ENCODE measurements at regions not wholly inside any gene's neighbourhood (a gene's known extent, or its start where the extent isn't known, plus 50 kb on each side); places are given as distances from the start of the nearest gene placed in this dataset.

DNA sequence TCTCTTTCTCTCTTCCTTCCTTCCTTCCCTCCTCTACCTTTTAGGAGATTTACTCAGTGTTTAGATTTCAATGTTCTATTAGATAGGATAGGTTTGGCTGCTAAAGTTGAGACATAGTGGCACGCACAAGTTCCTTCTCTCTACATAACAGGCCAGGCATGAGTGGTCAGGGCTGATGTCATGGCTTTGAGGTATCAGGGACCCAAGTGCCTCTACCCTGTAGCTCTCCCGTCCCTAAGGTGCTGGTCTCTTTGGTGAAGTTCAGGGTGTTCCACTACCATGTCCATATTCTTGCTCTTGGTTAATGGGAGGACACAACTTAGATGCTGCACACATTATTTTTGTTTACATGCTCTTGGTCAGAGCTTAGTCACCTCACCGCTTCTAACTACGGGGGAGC is 245.3 kb downstream of the QKI start:
- peaks cover 18% of the 10 kb centered on the region for H3K4me1 Mint-ChIP-seq (ENCODE audit: low read depth)
- H3K36me3 Mint-ChIP-seq (ENCODE audit: low read depth), result no peaks in the 10 kb centered on the region
- no peaks in the 10 kb centered on the region for H3K9me3 Mint-ChIP-seq
- no peak overlapping the region for H3K27ac Mint-ChIP-seq
- no peak overlapping the region for H3K4me3 Mint-ChIP-seq
- peaks cover 26% of the 10 kb centered on the region for H3K27me3 Mint-ChIP-seq

DNA sequence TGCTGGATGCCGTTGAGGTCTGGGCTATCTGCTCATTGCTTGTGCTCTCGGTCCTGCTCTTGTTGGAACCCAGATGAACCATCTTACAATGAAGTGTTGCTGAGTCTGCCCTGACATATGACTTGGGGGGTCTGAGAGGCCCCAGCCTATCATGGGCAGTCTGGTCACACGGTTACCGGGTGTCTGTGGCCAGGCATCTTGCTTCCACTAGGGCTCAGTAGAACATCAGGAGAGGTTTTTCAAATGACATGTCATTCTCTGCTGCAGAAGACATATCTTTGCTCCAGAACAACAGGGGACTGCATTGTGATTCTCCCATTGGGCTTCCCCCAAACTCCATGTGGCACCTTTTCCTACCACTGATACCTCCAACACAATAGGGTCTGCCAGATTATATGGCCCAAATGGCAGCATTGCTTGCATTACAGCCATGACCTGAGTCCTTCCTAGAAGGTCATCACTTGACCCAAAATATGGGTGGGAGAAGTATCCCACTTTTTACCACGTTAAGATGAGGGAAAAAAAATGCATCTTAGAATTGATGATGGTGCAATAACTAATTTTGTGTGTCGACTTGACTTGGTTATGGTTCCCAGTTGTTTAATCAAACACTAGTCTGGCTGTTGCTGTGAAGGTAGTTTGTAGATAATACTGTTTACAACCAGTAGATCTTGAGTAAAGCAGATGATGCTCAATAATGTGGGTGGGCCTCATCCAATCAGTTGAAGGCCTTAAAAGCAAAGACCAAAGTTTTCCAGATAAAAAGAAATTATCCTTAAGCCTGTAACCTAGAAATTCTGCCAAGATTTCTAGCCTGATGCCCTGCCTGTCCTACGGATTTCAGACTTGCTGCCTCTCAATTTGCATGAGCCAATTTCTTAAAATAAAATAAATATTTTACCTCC is 241.0 kb downstream of the QKI start:
- Mint-ChIP-seq H3K27ac (no peak overlapping the region), H3K27me3 (peaks cover 19% of the 10 kb centered on the region), H3K36me3 (ENCODE audit: low read depth) (no peaks in the 10 kb centered on the region), H3K9me3 (no peaks in the 10 kb centered on the region), H3K4me1 (ENCODE audit: low read depth) (peaks cover 5% of the 10 kb centered on the region), H3K4me3 (no peak overlapping the region)

DNA sequence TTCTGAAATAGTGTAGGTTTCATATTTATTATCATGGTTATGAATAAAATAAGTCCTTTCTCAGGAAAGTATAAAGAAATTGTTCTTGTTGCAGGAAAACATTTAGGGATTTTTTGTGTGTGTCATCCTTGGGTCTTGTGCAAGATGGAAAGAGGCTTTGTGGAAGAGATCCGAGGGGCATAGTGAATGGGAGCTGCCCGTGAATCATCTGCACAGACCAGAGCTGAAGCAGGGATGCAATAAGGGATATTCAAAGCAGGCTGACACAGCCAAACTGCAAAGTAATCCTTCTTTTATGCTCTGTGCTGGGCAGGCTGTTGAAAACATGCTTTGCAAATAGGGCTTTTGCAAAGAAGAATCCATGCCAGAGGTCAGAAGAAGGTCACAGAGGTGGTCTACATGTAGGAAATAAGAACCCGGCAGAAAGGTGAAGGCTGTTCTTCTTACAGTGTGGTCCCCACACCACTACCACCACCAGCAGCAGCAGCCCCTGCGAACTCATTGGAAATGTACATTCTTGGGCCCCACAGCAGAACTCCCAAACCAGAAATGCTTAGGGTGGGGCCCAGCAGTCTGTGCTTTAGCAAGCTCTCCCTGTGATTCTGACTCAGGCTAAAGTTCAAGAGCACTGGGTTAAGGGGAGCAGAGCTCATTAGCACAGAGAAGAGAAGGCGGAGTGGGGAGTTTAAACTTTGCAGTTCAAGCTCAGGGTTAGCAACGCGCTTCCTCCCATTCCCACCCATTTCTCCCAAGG is 237.6 kb downstream of the QKI start:
- no peak overlapping the region for H3K4me3 Mint-ChIP-seq
- H3K27me3 Mint-ChIP-seq, result peaks cover 11% of the 10 kb centered on the region
- no peaks in the 10 kb centered on the region for H3K4me1 Mint-ChIP-seq (ENCODE audit: low read depth)
- H3K27ac Mint-ChIP-seq, result no peak overlapping the region
- no peaks in the 10 kb centered on the region for H3K36me3 Mint-ChIP-seq (ENCODE audit: low read depth)
- no peaks in the 10 kb centered on the region for H3K9me3 Mint-ChIP-seq

DNA sequence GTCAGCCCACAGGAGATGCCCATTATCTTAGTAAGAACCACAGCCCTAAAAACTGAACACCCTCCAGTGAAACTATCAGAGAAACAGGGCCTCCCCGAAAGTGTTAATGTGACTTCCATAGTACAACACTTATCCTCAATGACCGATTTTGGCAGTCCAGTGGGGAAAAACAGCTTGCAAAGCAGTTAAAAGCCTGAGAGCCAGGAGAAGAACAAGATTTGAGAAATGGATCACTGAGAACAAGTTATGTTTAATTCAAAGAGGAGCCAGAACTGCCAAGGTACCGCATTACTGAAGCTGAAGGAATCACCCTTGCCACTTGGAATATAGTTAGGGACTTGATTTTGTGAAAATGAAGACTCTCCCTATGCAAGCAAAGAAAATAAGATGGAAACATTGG is 236.9 kb downstream of the QKI start:
- no peaks in the 10 kb centered on the region for H3K9me3 Mint-ChIP-seq
- H3K4me1 Mint-ChIP-seq (ENCODE audit: low read depth), result no peaks in the 10 kb centered on the region
- H3K27me3 Mint-ChIP-seq, result peaks cover 11% of the 10 kb centered on the region
- no peaks in the 10 kb centered on the region for H3K36me3 Mint-ChIP-seq (ENCODE audit: low read depth)
- no peak overlapping the region for H3K27ac Mint-ChIP-seq
- no peak overlapping the region for H3K4me3 Mint-ChIP-seq

DNA sequence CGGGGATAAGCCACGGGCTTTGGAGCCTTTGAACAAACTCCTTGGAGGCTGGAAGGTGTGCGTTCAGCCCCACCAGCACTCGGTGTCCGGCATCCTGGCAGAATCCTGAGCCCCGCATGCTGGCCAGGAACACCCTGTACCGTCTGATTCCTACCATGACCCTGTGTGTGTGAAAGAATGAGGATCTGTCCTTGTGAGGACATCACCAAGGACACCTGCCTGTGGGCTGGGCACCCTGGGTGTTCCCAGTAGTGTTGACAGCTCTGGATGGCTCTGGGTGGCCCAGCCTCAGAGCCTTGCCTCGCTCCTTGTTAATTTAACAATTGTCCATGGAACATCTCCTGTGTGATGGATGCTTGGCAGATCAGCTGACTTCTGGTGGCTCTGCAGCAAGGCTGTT is 234.3 kb downstream of the QKI start:
- H3K27me3 Mint-ChIP-seq, result peaks cover 4% of the 10 kb centered on the region
- no peak overlapping the region for H3K4me3 Mint-ChIP-seq
- no peak overlapping the region for H3K27ac Mint-ChIP-seq
- H3K36me3 Mint-ChIP-seq (ENCODE audit: low read depth), result no peaks in the 10 kb centered on the region
- no peaks in the 10 kb centered on the region for H3K4me1 Mint-ChIP-seq (ENCODE audit: low read depth)
- H3K9me3 Mint-ChIP-seq, result no peaks in the 10 kb centered on the region

DNA sequence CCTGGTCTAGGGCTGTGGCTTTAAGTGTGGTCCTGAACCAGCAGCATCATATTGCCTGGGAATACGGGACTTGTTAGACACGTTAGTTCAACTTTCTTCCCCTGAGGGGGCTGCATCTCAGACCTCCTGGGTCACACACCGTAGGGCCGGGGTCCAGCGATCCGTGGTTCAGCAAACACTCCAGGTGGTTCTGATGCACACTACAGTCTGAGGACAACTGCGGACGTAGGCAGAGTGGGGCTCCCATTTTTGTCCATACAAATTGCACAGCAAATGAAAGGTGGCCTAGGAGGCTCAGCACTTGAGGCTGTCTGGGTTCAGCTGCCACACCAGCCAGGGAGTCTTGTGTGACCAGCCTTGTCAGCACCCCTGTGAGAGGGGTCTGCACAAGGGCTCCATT is 233.1 kb downstream of the QKI start:
- Mint-ChIP-seq H3K9me3 (no peaks in the 10 kb centered on the region), H3K27me3 (peaks cover 4% of the 10 kb centered on the region), H3K27ac (no peak overlapping the region), H3K4me1 (ENCODE audit: low read depth) (no peaks in the 10 kb centered on the region), H3K4me3 (no peak overlapping the region), H3K36me3 (ENCODE audit: low read depth) (no peaks in the 10 kb centered on the region)

DNA sequence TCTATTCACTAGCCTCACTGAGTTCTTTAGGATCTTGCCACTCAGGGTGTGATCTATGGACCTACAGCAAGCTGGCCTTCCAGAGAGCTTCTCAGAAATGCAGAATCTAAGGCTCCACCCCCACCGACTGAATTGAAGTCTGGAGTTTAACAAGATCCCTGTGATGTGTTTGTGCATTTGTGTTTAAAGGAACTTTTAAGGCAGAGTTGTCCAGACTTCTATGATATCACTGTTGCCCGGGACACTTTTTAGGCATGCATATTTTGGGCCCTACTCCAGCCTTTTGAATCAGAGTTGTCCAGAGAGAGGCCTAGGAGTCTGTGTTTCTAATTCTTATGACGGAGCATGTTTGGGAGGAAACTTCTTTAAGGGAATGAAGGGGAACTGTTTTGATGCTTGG is 232.3 kb downstream of the QKI start:
- Mint-ChIP-seq H3K27ac (no peak overlapping the region), H3K36me3 (ENCODE audit: low read depth) (no peaks in the 10 kb centered on the region), H3K4me3 (no peak overlapping the region), H3K4me1 (ENCODE audit: low read depth) (no peaks in the 10 kb centered on the region), H3K9me3 (no peaks in the 10 kb centered on the region), H3K27me3 (peaks cover 4% of the 10 kb centered on the region)

DNA sequence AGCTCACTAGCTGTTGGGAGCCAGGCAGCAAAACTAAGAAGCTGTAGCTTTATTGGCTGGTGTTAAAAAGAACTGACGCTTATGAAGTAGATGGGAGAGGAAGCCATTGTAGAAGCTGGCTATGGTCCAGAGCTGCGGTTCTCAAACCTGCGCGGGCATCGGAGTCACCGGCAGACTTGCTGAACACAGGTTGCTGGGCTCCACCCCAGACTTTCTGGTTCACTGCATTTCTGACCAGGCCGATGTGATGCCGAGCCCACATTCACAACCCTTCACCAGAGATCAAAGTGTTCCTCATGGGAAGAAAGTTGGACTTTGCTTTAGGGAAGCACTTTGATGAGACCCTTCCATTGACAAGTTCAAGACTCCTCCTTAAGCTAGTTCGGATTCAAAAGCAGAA is 231.6 kb downstream of the QKI start:
- H3K9me3 Mint-ChIP-seq, result no peaks in the 10 kb centered on the region
- no peaks in the 10 kb centered on the region for H3K4me1 Mint-ChIP-seq (ENCODE audit: low read depth)
- H3K27me3 Mint-ChIP-seq, result peaks cover 4% of the 10 kb centered on the region
- H3K27ac Mint-ChIP-seq, result no peak overlapping the region
- H3K4me3 Mint-ChIP-seq, result no peak overlapping the region
- H3K36me3 Mint-ChIP-seq (ENCODE audit: low read depth), result no peaks in the 10 kb centered on the region

DNA sequence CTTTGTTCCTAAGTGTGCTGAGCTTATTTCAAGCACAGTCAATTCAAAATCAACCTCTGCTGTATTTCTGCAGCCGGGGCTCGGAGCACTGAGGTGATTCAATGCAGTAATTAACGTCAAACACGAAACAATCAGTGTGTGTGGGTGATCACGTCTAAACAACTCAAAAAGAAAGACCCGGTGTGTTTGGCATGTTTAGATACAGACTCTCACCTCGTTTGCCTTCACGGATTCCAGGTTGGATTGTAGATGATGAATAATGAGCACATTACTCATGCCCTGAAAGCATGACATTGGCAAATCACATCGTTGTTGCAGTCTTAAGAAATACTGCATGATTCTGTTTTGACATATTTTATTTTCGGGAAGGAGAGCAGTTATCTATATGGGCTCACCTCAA is 231.0 kb downstream of the QKI start:
- H3K27ac Mint-ChIP-seq, result no peak overlapping the region
- H3K36me3 Mint-ChIP-seq (ENCODE audit: low read depth), result no peaks in the 10 kb centered on the region
- peaks cover 4% of the 10 kb centered on the region for H3K27me3 Mint-ChIP-seq
- no peaks in the 10 kb centered on the region for H3K9me3 Mint-ChIP-seq
- H3K4me1 Mint-ChIP-seq (ENCODE audit: low read depth), result no peaks in the 10 kb centered on the region
- no peak overlapping the region for H3K4me3 Mint-ChIP-seq

DNA sequence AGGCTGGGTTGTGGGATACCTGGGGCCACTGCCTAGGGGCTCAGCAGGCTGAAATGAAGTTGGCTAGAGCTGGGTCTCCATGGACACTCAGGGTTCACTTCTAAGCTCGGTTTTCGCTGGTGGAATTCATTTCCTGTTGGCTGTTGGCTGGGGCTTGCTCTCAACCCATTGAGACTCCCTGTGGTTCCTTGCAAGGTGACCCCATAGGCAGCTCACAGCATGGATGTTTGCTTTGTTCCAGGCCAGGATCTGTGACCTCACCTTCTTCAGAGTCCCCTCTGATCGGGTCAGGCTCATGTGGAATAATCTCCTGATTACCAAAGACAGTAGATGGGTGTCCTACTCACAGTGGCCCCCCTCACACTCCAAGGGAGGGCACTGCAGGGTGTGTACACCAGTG is 229.3 kb downstream of the QKI start:
- Mint-ChIP-seq H3K27me3 (no peaks in the 10 kb centered on the region), H3K4me3 (no peak overlapping the region), H3K9me3 (no peaks in the 10 kb centered on the region), H3K27ac (no peak overlapping the region), H3K36me3 (ENCODE audit: low read depth) (no peaks in the 10 kb centered on the region), H3K4me1 (ENCODE audit: low read depth) (no peaks in the 10 kb centered on the region)

DNA sequence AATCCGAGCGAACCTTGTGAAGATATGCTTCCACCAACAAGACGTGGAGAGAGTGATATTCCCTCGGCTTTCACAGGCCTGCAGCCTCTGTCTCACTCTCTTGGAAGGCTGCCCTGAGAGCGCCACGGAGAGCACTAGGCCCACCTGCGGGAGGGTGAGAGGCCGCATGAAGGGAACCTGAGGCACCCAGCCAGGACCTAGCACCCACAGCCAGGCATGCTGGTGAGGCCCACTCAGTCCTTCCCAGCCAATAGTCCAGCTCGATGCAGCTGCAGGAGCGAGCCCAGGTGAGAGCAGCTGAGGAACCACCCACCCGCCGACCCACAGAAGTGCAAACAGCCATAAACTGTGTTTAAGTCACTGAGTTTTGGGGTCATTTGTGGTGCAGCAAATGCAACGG is 227.2 kb downstream of the QKI start:
- Mint-ChIP-seq H3K27me3 (no peaks in the 10 kb centered on the region), H3K36me3 (ENCODE audit: low read depth) (no peaks in the 10 kb centered on the region), H3K27ac (no peak overlapping the region), H3K9me3 (no peaks in the 10 kb centered on the region), H3K4me3 (no peak overlapping the region), H3K4me1 (ENCODE audit: low read depth) (no peaks in the 10 kb centered on the region)

DNA sequence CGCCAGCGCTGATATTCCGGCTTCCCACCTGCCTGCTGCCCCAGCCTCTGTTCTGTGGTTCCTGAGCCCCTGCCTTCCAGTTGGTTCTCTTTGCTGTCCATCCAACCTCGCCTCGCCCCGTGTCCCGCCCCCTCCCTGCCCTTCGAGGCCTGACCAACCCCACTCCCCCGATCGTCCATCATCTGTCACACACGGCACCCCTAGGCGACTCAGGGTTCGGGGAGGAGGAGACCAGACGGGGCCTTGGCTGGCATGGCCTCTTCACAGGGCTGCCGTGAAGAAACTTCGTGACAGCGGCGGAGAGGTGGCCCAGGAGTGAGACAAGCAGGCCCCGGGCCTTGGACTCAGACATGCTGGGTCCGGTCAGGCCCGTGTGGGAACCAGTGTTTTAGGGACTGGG is 226.1 kb downstream of the QKI start:
- no peaks in the 10 kb centered on the region for H3K9me3 Mint-ChIP-seq
- H3K36me3 Mint-ChIP-seq (ENCODE audit: low read depth), result no peaks in the 10 kb centered on the region
- H3K4me1 Mint-ChIP-seq (ENCODE audit: low read depth), result no peaks in the 10 kb centered on the region
- no peak overlapping the region for H3K27ac Mint-ChIP-seq
- no peaks in the 10 kb centered on the region for H3K27me3 Mint-ChIP-seq
- no peak overlapping the region for H3K4me3 Mint-ChIP-seq

DNA sequence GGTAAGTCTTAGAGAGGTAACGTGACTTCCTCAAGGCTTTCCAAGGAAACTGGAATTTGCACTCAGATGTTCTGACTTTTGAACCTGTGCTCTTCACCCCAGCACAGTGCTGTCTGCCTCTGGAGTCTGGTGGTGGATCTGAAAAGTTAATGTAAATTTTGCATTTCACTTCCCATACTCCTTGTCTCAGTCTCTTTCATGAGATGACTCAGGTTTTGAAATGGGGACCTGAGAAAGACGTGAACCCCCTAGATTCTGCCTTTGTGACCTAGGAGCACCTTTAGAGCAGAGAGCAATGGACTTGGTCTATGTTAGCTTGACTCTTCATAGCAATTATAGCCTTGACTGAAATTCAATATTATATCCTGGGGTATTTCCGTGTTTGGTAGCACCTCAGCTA is 223.0 kb downstream of the QKI start:
- Mint-ChIP-seq H3K4me1 (ENCODE audit: low read depth) (no peaks in the 10 kb centered on the region), H3K27me3 (peaks cover 15% of the 10 kb centered on the region), H3K4me3 (no peak overlapping the region), H3K36me3 (ENCODE audit: low read depth) (no peaks in the 10 kb centered on the region), H3K27ac (no peak overlapping the region), H3K9me3 (no peaks in the 10 kb centered on the region)

DNA sequence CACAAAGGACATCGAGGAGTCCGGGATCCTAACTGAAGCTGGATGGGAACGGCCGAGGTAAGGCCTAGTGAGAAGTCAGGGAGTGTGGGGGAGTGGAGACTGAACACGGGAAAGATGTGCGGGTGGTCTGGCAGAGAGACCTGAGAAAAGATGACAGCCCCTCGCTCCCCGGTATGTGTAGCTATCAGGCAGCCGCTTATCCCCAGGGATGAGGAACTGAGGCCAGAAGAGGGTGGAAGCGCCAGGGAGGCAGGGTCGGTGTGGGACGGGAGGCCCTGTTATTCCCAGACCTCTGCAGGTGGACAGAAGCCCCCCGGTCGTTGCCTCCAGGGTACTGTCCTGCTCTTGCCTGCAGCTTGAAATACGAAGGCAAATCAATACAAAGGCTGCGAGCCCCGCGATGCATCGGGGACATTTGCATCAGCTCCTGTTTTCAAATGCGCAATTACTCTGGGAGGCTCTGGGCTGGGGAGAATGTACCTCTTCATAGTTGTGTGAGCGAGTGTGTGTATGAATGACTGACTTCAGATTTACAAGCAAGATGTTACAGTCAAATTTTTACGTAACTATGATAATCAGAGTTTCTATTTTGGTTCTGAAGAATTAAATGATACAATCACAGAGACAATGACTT is 221.3 kb downstream of the QKI start:
- Mint-ChIP-seq H3K27ac (no peak overlapping the region), H3K4me3 (no peak overlapping the region)

DNA sequence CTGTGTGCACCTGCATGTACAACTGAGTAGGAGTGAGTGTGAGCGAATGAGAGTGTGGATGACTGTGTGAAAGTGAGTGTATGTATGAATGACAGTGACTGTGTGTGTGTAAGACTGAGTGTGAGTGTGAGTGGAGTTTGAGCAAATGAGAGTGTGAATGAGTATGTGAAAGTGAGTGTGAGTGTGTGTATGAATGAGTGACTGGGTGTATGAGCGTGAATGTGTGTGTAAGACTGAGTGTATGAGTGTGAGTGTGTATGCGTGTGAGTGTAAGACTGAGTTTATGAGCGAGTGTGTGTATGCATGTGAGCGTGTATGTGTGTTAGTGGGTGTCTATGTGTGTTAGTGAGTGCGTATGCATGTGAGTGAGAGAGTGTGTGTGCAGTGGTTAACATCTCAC is 220.8 kb downstream of the QKI start:
- H3K9me3 Mint-ChIP-seq, result no peaks in the 10 kb centered on the region
- no peaks in the 10 kb centered on the region for H3K4me1 Mint-ChIP-seq (ENCODE audit: low read depth)
- H3K4me3 Mint-ChIP-seq, result no peak overlapping the region
- H3K27ac Mint-ChIP-seq, result no peak overlapping the region
- no peaks in the 10 kb centered on the region for H3K36me3 Mint-ChIP-seq (ENCODE audit: low read depth)
- H3K27me3 Mint-ChIP-seq, result peaks cover 22% of the 10 kb centered on the region

More for the DNA sequence above, 221.3 kb downstream of the QKI start:
- H3K27me3 Mint-ChIP-seq, result peaks cover 22% of the 10 kb centered on the region
- no peaks in the 10 kb centered on the region for H3K9me3 Mint-ChIP-seq
- no peaks in the 10 kb centered on the region for H3K36me3 Mint-ChIP-seq (ENCODE audit: low read depth)
- no peaks in the 10 kb centered on the region for H3K4me1 Mint-ChIP-seq (ENCODE audit: low read depth)

All from stimulated activated naive CD8-positive, alpha-beta T cell treated with anti-CD3 and anti-CD28 coated beads, Interleukin-15, Interleukin-2, amounts not matched to agents 100 ng/mL and 50 ng/mL, for 24 hours (primary cell).